ENCODE measurements at regions not wholly inside any gene's neighbourhood (a gene's known extent, or its start where the extent isn't known, plus 50 kb on each side); places are given as distances from the start of the nearest gene placed in this dataset.

GRCh38 chr4:115711575-115711974 lies 598.2 kb upstream of the NDST4 start:
- no peak for DNase-seq

- no peak for DNase-seq
These were observed 575.5 kb upstream of the NDST4 start for GRCh38 chr4:115688961-115689360.

GRCh38 chr4:115687052-115687755 lies 573.8 kb upstream of the NDST4 start:
- no peak for DNase-seq

- DNase-seq, result no peak
These were observed 565.1 kb upstream of the NDST4 start for GRCh38 chr4:115678425-115678941.

- DNase-seq, result no peak
These were observed 562.3 kb upstream of the NDST4 start for GRCh38 chr4:115675719-115676118.

GRCh38 chr4:115674485-115674884 lies 561.1 kb upstream of the NDST4 start:
- no peak for DNase-seq

- no peak for DNase-seq
These were observed 558.2 kb upstream of the NDST4 start for GRCh38 chr4:115671581-115671980.

GRCh38 chr4:115670930-115671329 lies 557.5 kb upstream of the NDST4 start:
- DNase-seq, result no peak

- no peak for DNase-seq
These were observed 555.0 kb upstream of the NDST4 start for GRCh38 chr4:115668396-115668795.

GRCh38 chr4:115664285-115664684 lies 550.9 kb upstream of the NDST4 start:
- no peak for DNase-seq

- no peak for DNase-seq
These were observed 547.0 kb upstream of the NDST4 start for GRCh38 chr4:115660465-115660864.

- DNase-seq, result no peak
These were observed 544.7 kb upstream of the NDST4 start for GRCh38 chr4:115657991-115658650.

- no peak for DNase-seq
These were observed 542.2 kb upstream of the NDST4 start for GRCh38 chr4:115655626-115656025.

GRCh38 chr4:115648786-115649185 lies 535.4 kb upstream of the NDST4 start:
- DNase-seq, result no peak

GRCh38 chr4:115629270-115629669 lies 515.9 kb upstream of the NDST4 start:
- no peak for DNase-seq

- no peak for DNase-seq
These were observed 496.2 kb upstream of the NDST4 start for GRCh38 chr4:115609631-115610030.

GRCh38 chr4:115607311-115607710 lies 493.9 kb upstream of the NDST4 start:
- DNase-seq, result no peak

GRCh38 chr4:115596265-115597001 lies 483.0 kb upstream of the NDST4 start:
- no peak for DNase-seq

- DNase-seq, result no peak
These were observed 467.5 kb upstream of the NDST4 start for GRCh38 chr4:115580901-115581300.

- DNase-seq, result no peak
These were observed 462.4 kb upstream of the NDST4 start for GRCh38 chr4:115575851-115576250.

- DNase-seq, result no peak
These were observed 449.1 kb upstream of the NDST4 start for GRCh38 chr4:115562506-115562905.

GRCh38 chr4:115548123-115548522 lies 434.7 kb upstream of the NDST4 start:
- DNase-seq, result no peak

- DNase-seq, result no peak
These were observed 424.0 kb upstream of the NDST4 start for GRCh38 chr4:115537387-115537786.

- no peak for DNase-seq
These were observed 415.7 kb upstream of the NDST4 start for GRCh38 chr4:115529126-115529525.
